Brain microvascular endothelial cell (primary cell): ENCODE measurements at regions not wholly inside any gene's neighbourhood (a gene's known extent, or its start where the extent isn't known, plus 50 kb on each side); places are given as distances from the start of the nearest gene placed in this dataset.
"Not testable (repeated sequence)": the region's sequence is repeated elsewhere in the genome, so short reads cannot be mapped to it uniquely, and the experiment has no call there.

Experiments
- DNase-seq: peaks from one replicate; pipeline ENCODE4 v3.0.0-alpha.2; 2020
- H3K27ac ChIP-seq: fragments of 250-450 bp; sonication (Bioruptor Pico); 2 replicates; pipeline ENCODE4 v1.5.1; 2020; ENCODE audit warnings: mild to moderate bottlenecking, moderate library complexity
- H3K27me3 ChIP-seq: fragments of 250-450 bp; sonication (Bioruptor Pico); replicated peaks from 2 replicates; pipeline ENCODE4 v1.5.1; 2020; ENCODE audit warnings: mild to moderate bottlenecking
- H3K36me3 ChIP-seq: fragments of 250-450 bp; sonication (Bioruptor Pico); replicated peaks from 2 replicates; pipeline ENCODE4 v1.5.1; 2020; ENCODE audit warnings: mild to moderate bottlenecking
- H3K4me3 ChIP-seq: 2 replicates; pipeline ENCODE4 v1.5.1; 2011; ENCODE audit warnings: low read depth, mild to moderate bottlenecking, control low read depth, low read length, moderate library complexity
- in situ Hi-C: cut with HindIII; loops from 2 replicates; pipeline ENCODE4 v1.10.0; 2017; ENCODE audit warnings: low sequenced_read_pairs, low pct_ligation_motif_present

- H3K27ac ChIP-seq, H3K36me3 ChIP-seq, DNase-seq, H3K4me3 ChIP-seq, H3K27me3 ChIP-seq, in situ Hi-C loops: not testable (repeated sequence)
Measured at GRCh38 chr1:83476518-83476917, 522.4 kb downstream of the TTLL7 start.

- H3K27ac ChIP-seq, in situ Hi-C loops, H3K36me3 ChIP-seq, H3K4me3 ChIP-seq, H3K27me3 ChIP-seq, DNase-seq: not testable (repeated sequence)
Measured at GRCh38 chr1:83474946-83475345, 524.0 kb downstream of the TTLL7 start.

- H3K27ac ChIP-seq, H3K4me3 ChIP-seq, DNase-seq, H3K27me3 ChIP-seq, in situ Hi-C loops, H3K36me3 ChIP-seq: not testable (repeated sequence)
Measured at GRCh38 chr1:83473986-83474385, 524.9 kb downstream of the TTLL7 start.

GRCh38 chr1:83472066-83472465 is 526.9 kb downstream of the TTLL7 start:
- H3K27ac ChIP-seq, H3K27me3 ChIP-seq, H3K4me3 ChIP-seq, H3K36me3 ChIP-seq, in situ Hi-C loops, DNase-seq: not testable (repeated sequence)

- H3K27ac ChIP-seq, H3K36me3 ChIP-seq, H3K4me3 ChIP-seq, DNase-seq, in situ Hi-C loops, H3K27me3 ChIP-seq: not testable (repeated sequence)
Measured at GRCh38 chr1:83471272-83471671, 527.7 kb downstream of the TTLL7 start.

- DNase-seq, H3K27ac ChIP-seq, in situ Hi-C loops, H3K36me3 ChIP-seq, H3K4me3 ChIP-seq, H3K27me3 ChIP-seq: not testable (repeated sequence)
Measured at GRCh38 chr1:83468336-83468735, 530.6 kb downstream of the TTLL7 start.

- H3K4me3 ChIP-seq, H3K36me3 ChIP-seq, in situ Hi-C loops, H3K27me3 ChIP-seq, DNase-seq, H3K27ac ChIP-seq: not testable (repeated sequence)
Measured at GRCh38 chr1:83457735-83458248, 541.1 kb downstream of the TTLL7 start.

- H3K4me3 ChIP-seq, H3K27me3 ChIP-seq, in situ Hi-C loops, DNase-seq, H3K36me3 ChIP-seq, H3K27ac ChIP-seq: not testable (repeated sequence)
Measured at GRCh38 chr1:83457281-83457680, 541.7 kb downstream of the TTLL7 start.

- DNase-seq, H3K27ac ChIP-seq, H3K36me3 ChIP-seq, in situ Hi-C loops, H3K4me3 ChIP-seq, H3K27me3 ChIP-seq: not testable (repeated sequence)
Measured at GRCh38 chr1:83455753-83456152, 543.2 kb downstream of the TTLL7 start.

GRCh38 chr1:83445873-83446272 is 553.1 kb downstream of the TTLL7 start:
- in situ Hi-C loops, H3K4me3 ChIP-seq, H3K36me3 ChIP-seq, H3K27ac ChIP-seq, DNase-seq, H3K27me3 ChIP-seq: not testable (repeated sequence)

- in situ Hi-C loops, DNase-seq, H3K4me3 ChIP-seq, H3K36me3 ChIP-seq, H3K27ac ChIP-seq, H3K27me3 ChIP-seq: not testable (repeated sequence)
Measured at GRCh38 chr1:83442412-83442811, 556.5 kb downstream of the TTLL7 start.

- H3K36me3 ChIP-seq, H3K27ac ChIP-seq, H3K27me3 ChIP-seq, in situ Hi-C loops, H3K4me3 ChIP-seq: not testable (repeated sequence)
- peak; percentile 6 for DNase-seq
Measured at GRCh38 chr1:83440586-83440985, 558.3 kb downstream of the TTLL7 start.

- DNase-seq, H3K36me3 ChIP-seq, in situ Hi-C loops, H3K4me3 ChIP-seq, H3K27ac ChIP-seq, H3K27me3 ChIP-seq: not testable (repeated sequence)
Measured at GRCh38 chr1:83440021-83440420, 558.9 kb downstream of the TTLL7 start.

GRCh38 chr1:83438316-83438715 is 560.6 kb downstream of the TTLL7 start:
- H3K36me3 ChIP-seq, in situ Hi-C loops, H3K27ac ChIP-seq, H3K27me3 ChIP-seq, DNase-seq, H3K4me3 ChIP-seq: not testable (repeated sequence)

- H3K4me3 ChIP-seq, H3K27ac ChIP-seq, in situ Hi-C loops, H3K36me3 ChIP-seq, H3K27me3 ChIP-seq: not testable (repeated sequence)
- peak; percentile 38 for DNase-seq
Measured at GRCh38 chr1:83435336-83435735, 563.6 kb downstream of the TTLL7 start.

- DNase-seq, in situ Hi-C loops, H3K27ac ChIP-seq: not testable (repeated sequence)
Measured at GRCh38 chr1:83427566-83427965, 571.4 kb downstream of the TTLL7 start.

More at GRCh38 chr1:83427566-83427965, 571.4 kb downstream of the TTLL7 start:
- not testable (repeated sequence) for H3K27me3 ChIP-seq, H3K4me3 ChIP-seq, H3K36me3 ChIP-seq
